ENCODE measurements at regions not wholly inside any gene's neighbourhood (a gene's known extent, or its start where the extent isn't known, plus 50 kb on each side); places are given as distances from the start of the nearest gene placed in this dataset.

DNA sequence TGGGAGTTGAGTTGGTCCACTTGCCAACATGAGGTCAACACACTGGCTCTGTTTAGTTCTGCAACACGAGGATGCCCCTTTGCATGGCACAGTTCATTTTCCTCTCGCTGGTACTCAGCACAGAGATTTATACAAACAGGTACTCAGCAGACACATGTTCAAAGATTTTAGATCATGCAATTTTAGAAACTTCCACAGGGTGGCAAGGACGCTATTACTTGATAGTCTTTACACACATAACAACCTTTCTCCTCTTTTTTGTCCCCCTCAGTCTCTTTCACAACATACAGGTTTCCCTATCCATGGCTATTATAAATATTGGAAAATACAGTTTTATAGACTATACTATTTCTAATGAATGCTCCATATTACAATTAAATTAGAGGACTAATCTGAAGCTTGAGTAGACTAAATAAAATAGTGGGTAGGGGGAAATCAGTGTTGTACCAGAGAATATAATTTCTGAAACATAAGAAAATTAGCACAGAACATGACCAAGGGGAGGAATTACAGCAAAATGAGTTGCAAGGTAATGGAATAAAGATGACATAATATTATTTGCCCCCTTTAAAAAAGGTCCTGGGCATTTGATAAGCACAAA, 331.8 kb upstream of the BTBD3 start:
- no peaks in the 10 kb centered on the region for H3K27me3 Mint-ChIP-seq (ENCODE audit: low read depth)
- no peak for DNase-seq (ENCODE audit: low spot score)
- no peak overlapping the region for H3K27ac Mint-ChIP-seq
- H3K4me1 Mint-ChIP-seq: 0 out of 2 replicates have a peak, but pooled peaks cover 3% of the 10 kb centered on the region
- CTCF ChIA-PET: no interaction called here
- peaks cover 6% of the 10 kb centered on the region for H3K9me3 Mint-ChIP-seq
- H3K4me3 Mint-ChIP-seq: no peak overlapping the region
- TF ChIP-seq E2F5 (CRISPR knock-in tag; IDR thresholded peaks at IDR 0.05): no peak
- TF ChIP-seq, protein P1, sequence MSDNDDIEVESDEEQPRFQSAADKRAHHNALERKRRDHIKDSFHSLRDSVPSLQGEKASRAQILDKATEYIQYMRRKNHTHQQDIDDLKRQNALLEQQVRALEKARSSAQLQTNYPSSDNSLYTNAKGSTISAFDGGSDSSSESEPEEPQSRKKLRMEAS (CRISPR knock-in tag; IDR thresholded peaks at IDR 0.05): no peak
- POLR2A ChIA-PET: no interaction called here
- 0 out of 2 replicates have a peak, but pooled peaks cover 3% of the 10 kb centered on the region for H3K36me3 Mint-ChIP-seq
- peak; percentile 43 for ATAC-seq

GRCh38 chr20:11588875-11589274, 328.8 kb upstream of the BTBD3 start:
- Mint-ChIP-seq H3K4me1 (no peaks in the 10 kb centered on the region), H3K27me3 (ENCODE audit: low read depth) (no peaks in the 10 kb centered on the region), H3K4me3 (no peak overlapping the region), H3K36me3 (no peaks in the 10 kb centered on the region), H3K9me3 (peaks cover 4% of the 10 kb centered on the region; the same call in 1 of the 2 replicates), H3K27ac (no peak overlapping the region)
- CTCF ChIA-PET: interaction anchor here (0.6 kb wide), 1 partner anchor 722 kb away, joined by 3 read pairs; no protein-coding TSS in a partner anchor
- POLR2A ChIA-PET: no interaction called here
- ATAC-seq: no peak
- DNase-seq (ENCODE audit: low spot score): no peak
- no peak for TF ChIP-seq GABPB1 (CRISPR knock-in tag; IDR thresholded peaks at IDR 0.05)
- no peak for TF ChIP-seq ZNF281 (CRISPR knock-in tag; IDR thresholded peaks at IDR 0.05)
- TF ChIP-seq ZNF263 (CRISPR knock-in tag; IDR thresholded peaks at IDR 0.05; ENCODE audit: low read depth): no peak
- no peak for TF ChIP-seq ZNF423 (CRISPR knock-in tag; IDR thresholded peaks at IDR 0.05)
- TF ChIP-seq SMAD3 (CRISPR knock-in tag; IDR thresholded peaks at IDR 0.05; ENCODE audit: borderline replicate concordance): no peak
- TF ChIP-seq TCF7 (CRISPR knock-in tag; IDR thresholded peaks at IDR 0.05; ENCODE audit: low read depth): no peak
- TF ChIP-seq MYBL2 (CRISPR knock-in tag; IDR thresholded peaks at IDR 0.05): no peak
- TF ChIP-seq, protein P2, sequence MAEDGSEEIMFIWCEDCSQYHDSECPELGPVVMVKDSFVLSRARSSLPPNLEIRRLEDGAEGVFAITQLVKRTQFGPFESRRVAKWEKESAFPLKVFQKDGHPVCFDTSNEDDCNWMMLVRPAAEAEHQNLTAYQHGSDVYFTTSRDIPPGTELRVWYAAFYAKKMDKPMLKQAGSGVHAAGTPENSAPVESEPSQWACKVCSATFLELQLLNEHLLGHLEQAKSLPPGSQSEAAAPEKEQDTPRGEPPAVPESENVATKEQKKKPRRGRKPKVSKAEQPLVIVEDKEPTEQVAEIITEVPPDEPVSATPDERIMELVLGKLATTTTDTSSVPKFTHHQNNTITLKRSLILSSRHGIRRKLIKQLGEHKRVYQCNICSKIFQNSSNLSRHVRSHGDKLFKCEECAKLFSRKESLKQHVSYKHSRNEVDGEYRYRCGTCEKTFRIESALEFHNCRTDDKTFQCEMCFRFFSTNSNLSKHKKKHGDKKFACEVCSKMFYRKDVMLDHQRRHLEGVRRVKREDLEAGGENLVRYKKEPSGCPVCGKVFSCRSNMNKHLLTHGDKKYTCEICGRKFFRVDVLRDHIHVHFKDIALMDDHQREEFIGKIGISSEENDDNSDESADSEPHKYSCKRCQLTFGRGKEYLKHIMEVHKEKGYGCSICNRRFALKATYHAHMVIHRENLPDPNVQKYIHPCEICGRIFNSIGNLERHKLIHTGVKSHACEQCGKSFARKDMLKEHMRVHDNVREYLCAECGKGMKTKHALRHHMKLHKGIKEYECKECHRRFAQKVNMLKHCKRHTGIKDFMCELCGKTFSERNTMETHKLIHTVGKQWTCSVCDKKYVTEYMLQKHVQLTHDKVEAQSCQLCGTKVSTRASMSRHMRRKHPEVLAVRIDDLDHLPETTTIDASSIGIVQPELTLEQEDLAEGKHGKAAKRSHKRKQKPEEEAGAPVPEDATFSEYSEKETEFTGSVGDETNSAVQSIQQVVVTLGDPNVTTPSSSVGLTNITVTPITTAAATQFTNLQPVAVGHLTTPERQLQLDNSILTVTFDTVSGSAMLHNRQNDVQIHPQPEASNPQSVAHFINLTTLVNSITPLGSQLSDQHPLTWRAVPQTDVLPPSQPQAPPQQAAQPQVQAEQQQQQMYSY (CRISPR knock-in tag; IDR thresholded peaks at IDR 0.05): no peak
- TF ChIP-seq, protein P3, sequence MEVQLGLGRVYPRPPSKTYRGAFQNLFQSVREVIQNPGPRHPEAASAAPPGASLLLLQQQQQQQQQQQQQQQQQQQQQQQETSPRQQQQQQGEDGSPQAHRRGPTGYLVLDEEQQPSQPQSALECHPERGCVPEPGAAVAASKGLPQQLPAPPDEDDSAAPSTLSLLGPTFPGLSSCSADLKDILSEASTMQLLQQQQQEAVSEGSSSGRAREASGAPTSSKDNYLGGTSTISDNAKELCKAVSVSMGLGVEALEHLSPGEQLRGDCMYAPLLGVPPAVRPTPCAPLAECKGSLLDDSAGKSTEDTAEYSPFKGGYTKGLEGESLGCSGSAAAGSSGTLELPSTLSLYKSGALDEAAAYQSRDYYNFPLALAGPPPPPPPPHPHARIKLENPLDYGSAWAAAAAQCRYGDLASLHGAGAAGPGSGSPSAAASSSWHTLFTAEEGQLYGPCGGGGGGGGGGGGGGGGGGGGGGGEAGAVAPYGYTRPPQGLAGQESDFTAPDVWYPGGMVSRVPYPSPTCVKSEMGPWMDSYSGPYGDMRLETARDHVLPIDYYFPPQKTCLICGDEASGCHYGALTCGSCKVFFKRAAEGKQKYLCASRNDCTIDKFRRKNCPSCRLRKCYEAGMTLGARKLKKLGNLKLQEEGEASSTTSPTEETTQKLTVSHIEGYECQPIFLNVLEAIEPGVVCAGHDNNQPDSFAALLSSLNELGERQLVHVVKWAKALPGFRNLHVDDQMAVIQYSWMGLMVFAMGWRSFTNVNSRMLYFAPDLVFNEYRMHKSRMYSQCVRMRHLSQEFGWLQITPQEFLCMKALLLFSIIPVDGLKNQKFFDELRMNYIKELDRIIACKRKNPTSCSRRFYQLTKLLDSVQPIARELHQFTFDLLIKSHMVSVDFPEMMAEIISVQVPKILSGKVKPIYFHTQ (CRISPR knock-in tag; IDR thresholded peaks at IDR 0.05): no peak
- TF ChIP-seq IRF2 (CRISPR knock-in tag; IDR thresholded peaks at IDR 0.05; ENCODE audit: borderline replicate concordance, low read depth): no peak
- no peak for TF ChIP-seq ZNF232 (CRISPR knock-in tag; IDR thresholded peaks at IDR 0.05)
- TF ChIP-seq ERG (CRISPR knock-in tag; IDR thresholded peaks at IDR 0.05): no peak
- TF ChIP-seq GRHL2 (CRISPR knock-in tag; IDR thresholded peaks at IDR 0.05; ENCODE audit: insufficient replicate concordance, severe bottlenecking): no peak
- TF ChIP-seq SOX15 (CRISPR knock-in tag; IDR thresholded peaks at IDR 0.05): no peak
- no peak for TF ChIP-seq ZMAT4 (CRISPR knock-in tag; IDR thresholded peaks at IDR 0.05)
- TF ChIP-seq, protein P4, sequence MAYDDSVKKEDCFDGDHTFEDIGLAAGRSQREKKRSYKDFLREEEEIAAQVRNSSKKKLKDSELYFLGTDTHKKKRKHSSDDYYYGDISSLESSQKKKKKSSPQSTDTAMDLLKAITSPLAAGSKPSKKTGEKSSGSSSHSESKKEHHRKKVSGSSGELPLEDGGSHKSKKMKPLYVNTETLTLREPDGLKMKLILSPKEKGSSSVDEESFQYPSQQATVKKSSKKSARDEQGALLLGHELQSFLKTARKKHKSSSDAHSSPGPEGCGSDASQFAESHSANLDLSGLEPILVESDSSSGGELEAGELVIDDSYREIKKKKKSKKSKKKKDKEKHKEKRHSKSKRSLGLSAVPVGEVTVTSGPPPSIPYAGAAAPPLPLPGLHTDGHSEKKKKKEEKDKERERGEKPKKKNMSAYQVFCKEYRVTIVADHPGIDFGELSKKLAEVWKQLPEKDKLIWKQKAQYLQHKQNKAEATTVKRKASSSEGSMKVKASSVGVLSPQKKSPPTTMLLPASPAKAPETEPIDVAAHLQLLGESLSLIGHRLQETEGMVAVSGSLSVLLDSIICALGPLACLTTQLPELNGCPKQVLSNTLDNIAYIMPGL (CRISPR knock-in tag; IDR thresholded peaks at IDR 0.05): no peak
- no peak for TF ChIP-seq ZNF317 (CRISPR knock-in tag; IDR thresholded peaks at IDR 0.05; ENCODE audit: borderline replicate concordance, low read depth)
